Stimulated activated CD4-positive, alpha-beta T cell treated with anti-CD3 and anti-CD28 coated beads, Interleukin-15, amount 100 ng/mL, for 48 hours (primary cell): ENCODE measurements at regions not wholly inside any gene's neighbourhood (a gene's known extent, or its start where the extent isn't known, plus 50 kb on each side); places are given as distances from the start of the nearest gene placed in this dataset.

Experiments used
- DNase-seq, 2 donors: peaks; one replicate each; pipeline ENCODE4 v3.0.0-alpha.2; 2020; ENCODE audit warnings: low read depth in 2 of 2

- no peak for DNase-seq
These were observed 83.1 kb upstream of the AJAP1 start for GRCh38 chr1:4571263-4571662.

GRCh38 chr1:4573526-4573925 is 80.9 kb upstream of the AJAP1 start:
- DNase-seq = no peak

- DNase-seq = no peak
These were observed 72.6 kb upstream of the AJAP1 start for GRCh38 chr1:4581807-4582206.

- DNase-seq = no peak
These were observed 70.0 kb upstream of the AJAP1 start for GRCh38 chr1:4584449-4584848.

GRCh38 chr1:4585216-4585615 is 69.2 kb upstream of the AJAP1 start:
- peak in 1 of 2 donors; percentile 31 for DNase-seq

GRCh38 chr1:4585705-4586104 is 68.7 kb upstream of the AJAP1 start:
- no peak for DNase-seq

GRCh38 chr1:4586611-4587160 is 67.7 kb upstream of the AJAP1 start:
- DNase-seq = no peak

- DNase-seq = no peak
These were observed 66.7 kb upstream of the AJAP1 start for GRCh38 chr1:4587721-4588120.

- no peak for DNase-seq
These were observed 63.7 kb upstream of the AJAP1 start for GRCh38 chr1:4590756-4591155.

GRCh38 chr1:4591926-4592325 is 62.5 kb upstream of the AJAP1 start:
- DNase-seq = no peak

GRCh38 chr1:4593106-4593505 is 61.3 kb upstream of the AJAP1 start:
- DNase-seq = no peak

GRCh38 chr1:4594286-4594991 is 60.0 kb upstream of the AJAP1 start:
- DNase-seq = no peak

GRCh38 chr1:4595341-4596225 is 58.8 kb upstream of the AJAP1 start:
- DNase-seq = no peak

GRCh38 chr1:4596486-4596885 is 57.9 kb upstream of the AJAP1 start:
- no peak for DNase-seq

- no peak for DNase-seq
These were observed 57.4 kb upstream of the AJAP1 start for GRCh38 chr1:4597020-4597419.

GRCh38 chr1:4598561-4598960 is 55.8 kb upstream of the AJAP1 start:
- no peak for DNase-seq

GRCh38 chr1:4599521-4599920 is 54.9 kb upstream of the AJAP1 start:
- DNase-seq = no peak

- no peak for DNase-seq
These were observed 54.4 kb upstream of the AJAP1 start for GRCh38 chr1:4599951-4600481.

- DNase-seq = no peak
These were observed 53.6 kb upstream of the AJAP1 start for GRCh38 chr1:4600615-4601460.

- no peak for DNase-seq
These were observed 52.5 kb upstream of the AJAP1 start for GRCh38 chr1:4601941-4602340.

GRCh38 chr1:4602462-4603294 is 51.7 kb upstream of the AJAP1 start:
- DNase-seq = no peak
